Brain pericyte (primary cell): ENCODE measurements at regions not wholly inside any gene's neighbourhood (a gene's known extent, or its start where the extent isn't known, plus 50 kb on each side); places are given as distances from the start of the nearest gene placed in this dataset.
"Not testable (repeated sequence)": the region's sequence is repeated elsewhere in the genome, so short reads cannot be mapped to it uniquely, and the experiment has no call there.

Source experiments
- DNase-seq: peaks from one replicate; pipeline ENCODE4 v3.0.0-alpha.2; 2012; ENCODE audit warnings: low read depth, low spot score

- no peak for DNase-seq
Measured at GRCh38 chrX:1059576-1060561, 152.6 kb downstream of the CRLF2 start.

- not testable (repeated sequence) for DNase-seq
Measured at GRCh38 chrX:1053600-1053999, 158.8 kb downstream of the CRLF2 start.

DNA sequence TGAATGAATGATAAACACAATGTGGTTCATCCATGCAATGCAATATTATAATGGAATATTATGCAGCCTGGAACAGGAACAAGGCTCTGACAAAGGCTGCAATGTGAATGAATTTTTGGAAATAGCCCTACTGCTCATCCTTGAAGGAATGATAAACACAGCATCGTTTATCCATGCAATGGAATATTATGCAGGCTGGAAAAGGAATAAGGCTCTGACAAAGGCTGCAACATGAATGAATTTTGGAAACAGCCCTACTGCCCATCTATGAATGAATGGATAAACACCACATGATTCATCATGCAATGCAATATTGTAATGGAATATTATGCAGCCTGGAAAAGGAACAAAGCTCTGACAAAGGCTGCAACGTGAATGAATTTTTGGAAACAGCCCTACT lies 159.4 kb downstream of the CRLF2 start:
- no peak for DNase-seq

- no peak for DNase-seq
Measured at GRCh38 chrX:1052021-1052420, 160.4 kb downstream of the CRLF2 start.

DNA sequence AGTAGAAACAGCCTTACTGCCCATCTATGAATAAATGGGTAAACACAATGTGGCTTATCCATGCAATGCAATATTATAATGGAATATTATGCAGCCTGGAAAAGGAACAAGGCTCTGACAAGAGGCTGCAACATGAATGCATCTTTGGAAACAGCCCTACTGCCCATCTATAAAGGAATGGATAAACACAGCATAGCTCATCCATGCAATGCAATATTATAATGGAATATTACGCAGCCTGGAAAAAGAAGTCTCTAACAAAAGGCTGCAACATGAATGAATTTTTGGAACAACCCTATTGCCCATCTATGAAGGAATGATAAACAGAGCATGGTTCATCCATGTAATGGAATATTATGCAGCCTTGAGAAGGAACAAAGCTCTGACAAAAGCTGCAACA lies 161.0 kb downstream of the CRLF2 start:
- DNase-seq = no peak

DNA sequence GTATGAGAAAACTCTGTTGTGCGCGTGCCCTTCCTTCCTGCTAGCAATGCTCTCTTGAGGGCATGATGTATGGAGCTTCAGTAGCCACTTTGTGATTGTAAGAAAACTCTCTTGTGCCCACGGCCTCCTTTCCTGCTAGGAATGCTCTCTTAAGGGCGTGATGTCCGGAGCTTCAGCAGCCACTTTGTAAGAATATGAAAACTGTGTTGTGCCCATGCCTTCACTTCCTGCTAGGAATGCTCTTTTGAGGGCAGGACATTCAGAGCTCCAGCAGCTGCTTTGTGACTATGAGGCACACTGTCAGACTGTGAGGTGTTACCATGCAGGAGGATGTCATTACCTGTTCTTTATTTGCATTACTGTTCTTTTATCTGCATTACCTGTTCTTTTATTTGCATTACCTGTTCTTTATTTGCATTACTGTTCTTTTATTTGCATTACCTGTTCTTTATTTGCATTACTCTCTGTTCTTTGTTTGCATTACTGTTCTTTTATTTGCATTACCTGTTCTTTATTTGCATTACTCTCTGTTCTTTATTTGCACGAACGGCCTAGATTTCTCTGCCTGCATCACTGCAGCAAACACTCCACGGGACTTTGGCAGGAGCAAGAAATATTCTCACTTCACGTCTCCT lies 166.7 kb downstream of the CRLF2 start:
- no peak for DNase-seq

DNA sequence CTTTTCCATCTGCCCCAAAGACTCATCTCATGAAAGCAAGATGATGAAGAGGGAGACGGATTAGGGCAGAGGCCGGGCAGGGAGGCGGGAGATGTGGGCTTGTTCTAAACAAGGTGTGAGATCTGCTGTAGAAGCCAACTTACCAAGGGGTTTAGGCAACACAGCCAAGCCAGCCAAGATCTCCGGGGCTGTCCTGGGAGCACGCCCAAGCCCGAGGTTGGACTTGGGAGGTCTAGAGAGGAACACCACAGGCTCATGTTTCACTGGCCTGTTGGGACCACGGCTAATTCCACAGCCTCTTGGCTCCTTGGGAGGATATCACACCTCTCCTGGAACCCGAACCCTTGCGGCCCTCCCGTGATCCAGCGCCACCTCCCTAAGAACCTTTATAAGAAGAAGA lies 171.4 kb downstream of the CRLF2 start:
- DNase-seq = no peak

DNA sequence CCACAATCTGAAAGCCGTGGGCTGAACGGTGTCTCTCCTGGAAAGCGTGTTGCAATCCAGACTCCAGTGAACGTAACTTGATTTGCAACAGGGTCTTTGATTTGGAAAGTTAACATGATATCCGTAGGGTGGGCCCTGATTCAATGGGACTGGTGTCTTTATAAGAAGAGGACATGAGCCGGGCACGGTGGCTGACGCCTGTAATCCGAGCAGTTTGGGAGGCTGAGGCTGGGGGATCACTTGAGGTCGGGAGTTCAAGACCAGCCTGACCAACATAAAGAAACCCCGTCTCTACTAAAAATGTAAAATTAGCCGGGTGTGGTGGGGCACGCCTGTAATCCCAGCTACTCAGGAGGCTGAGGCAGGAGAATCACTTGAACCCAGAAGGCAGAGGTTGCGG lies 176.5 kb downstream of the CRLF2 start:
- DNase-seq = not testable (repeated sequence)

DNA sequence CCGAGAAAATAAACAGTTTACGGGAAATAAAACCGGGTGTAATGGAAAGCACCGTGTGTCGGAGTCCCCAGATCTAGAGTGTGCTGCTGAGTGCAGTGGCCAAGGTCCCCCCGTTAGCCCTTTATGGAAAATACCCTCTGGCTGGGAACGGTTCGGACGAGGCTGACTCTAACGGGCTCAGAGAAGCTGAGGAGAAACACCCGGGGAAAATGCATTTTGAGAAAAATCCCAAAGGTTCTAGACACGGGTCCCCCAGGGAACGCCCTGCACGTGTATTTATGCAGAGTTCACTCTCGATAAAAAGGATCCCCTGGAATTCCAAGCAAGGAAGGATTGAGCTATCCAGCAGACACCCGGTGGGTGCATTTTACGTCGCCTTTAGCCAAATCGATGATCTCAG lies 177.2 kb downstream of the CRLF2 start:
- DNase-seq = no peak

- no peak for DNase-seq
Measured at GRCh38 chrX:1034717-1035116, 177.7 kb downstream of the CRLF2 start.

DNA sequence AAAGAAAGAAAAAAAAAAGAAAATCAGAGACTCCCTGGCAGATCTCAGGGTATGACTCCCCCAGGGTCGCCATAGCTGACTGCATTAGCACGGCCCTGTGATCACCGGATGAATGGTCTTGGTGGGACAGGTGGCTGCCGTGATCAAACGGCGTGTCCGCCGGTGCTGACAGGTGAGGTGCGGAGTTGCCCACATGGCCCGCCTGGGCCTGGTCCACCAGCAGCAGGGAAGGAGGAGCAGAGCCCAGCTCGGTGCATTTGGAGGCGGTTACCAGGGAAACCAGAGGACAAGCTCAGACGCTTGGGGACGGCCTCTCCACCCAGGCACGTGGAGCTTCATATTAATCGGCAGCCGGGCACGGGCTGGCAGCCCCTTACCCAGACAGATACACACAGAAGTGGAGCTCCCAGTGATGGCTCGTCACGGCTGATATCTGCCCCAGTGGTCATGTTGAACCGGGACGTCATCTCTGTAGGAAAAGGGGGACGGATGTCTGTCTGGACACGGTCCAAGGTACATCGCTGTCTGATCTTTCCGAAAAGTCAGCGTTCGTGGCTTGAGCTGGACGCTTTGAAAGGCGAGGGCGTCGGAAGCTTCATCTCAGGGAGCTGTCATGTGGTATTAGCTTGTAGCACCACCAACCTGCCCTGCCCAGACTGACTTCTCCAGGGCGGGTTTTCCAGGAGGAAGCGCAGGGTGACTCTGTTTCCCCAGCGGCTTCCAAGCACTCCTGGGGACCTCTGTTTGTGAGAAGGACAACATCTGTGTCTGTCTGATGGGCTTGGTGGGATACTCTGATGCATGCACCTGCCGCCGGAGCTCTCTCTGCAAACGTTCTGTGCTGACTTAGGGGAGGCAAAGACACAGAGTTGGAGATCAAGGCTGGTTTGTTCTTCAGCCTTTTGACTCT lies 180.7 kb downstream of the CRLF2 start:
- no peak for DNase-seq

- DNase-seq = no peak
Measured at GRCh38 chrX:1029494-1029893, 183.0 kb downstream of the CRLF2 start.

DNA sequence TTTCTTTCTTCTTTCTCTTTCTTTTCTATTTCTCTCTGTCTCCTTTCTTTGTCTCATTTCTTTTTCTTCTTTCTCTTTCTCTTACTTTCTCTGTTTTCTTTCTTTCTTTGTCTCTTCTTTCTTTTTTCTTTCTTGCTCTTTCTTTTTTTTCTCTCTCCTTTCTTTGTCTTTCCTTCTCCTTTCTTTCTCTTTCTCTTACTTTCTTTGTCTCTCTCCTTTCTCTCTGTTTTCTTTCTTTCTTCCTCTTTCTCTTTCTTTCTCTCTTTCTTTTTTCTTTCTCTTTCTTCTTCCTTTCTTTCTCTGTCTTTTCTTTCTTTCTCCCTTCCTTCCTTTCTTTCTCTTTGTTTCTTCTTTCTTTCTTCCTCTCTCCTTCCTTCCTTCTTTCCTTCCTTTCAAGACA lies 184.8 kb downstream of the CRLF2 start:
- no peak for DNase-seq

- no peak for DNase-seq
Measured at GRCh38 chrX:1027133-1027532, 185.3 kb downstream of the CRLF2 start.

DNA sequence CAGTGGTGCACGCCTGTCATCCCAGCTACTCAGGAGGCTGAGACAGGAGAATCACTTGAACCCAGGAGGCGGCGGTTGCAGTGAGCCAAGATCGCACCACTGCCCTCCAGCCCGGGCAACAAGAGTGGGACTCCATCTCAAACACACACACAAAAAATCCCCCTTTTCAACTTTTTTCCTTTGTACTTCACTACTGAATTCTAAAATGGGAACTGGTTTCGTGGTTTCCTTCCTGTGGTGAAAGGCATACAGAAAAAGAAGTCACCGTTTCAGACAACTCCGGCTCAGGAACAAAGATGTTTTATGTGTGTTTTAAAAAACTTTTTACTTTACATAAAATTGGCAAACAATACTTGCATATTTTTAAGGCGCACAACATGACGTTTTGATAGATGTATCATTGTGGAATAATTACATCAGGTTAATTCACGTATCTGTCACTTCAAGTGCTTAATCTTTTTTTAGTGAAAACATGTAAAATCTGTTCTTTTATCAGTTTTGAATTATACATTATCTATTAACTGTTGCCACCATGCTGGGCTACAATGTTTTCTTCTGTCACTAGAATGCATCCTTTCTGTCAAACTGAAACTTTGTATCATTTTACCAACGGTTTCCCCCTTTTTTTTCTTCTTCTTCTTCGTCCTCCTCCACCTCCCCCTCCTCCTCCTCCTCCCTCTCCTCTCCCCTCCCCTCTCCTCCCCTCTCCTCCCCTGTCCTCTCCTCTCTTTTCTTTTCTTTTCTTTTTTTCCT lies 186.0 kb downstream of the CRLF2 start:
- DNase-seq = no peak

DNA sequence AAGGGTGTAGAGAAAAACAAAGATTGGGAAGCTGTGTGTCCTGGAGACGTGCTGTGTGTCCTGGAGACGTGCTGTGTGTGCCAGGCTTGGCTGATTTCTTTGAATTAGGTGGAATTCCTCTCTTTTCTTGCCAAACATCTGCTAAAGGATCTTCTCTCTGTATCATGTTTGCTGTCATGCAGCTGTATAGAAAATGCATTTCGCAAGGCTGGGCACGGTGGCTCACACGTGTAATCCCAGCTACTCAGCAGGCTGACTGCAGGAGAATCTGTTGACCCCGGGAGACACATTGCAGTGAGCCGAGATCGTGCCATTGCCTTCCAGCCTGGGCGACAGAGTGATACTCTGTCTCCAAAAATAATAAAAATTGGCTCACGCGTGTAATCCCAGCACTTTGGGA lies 187.0 kb downstream of the CRLF2 start:
- DNase-seq = no peak

- DNase-seq = no peak
Measured at GRCh38 chrX:1023676-1024075, 188.8 kb downstream of the CRLF2 start.

GRCh38 chrX:1021314-1021993 lies 191.0 kb downstream of the CRLF2 start:
- DNase-seq = not testable (repeated sequence)

GRCh38 chrX:1020634-1021166 lies 191.7 kb downstream of the CRLF2 start:
- DNase-seq = no peak

GRCh38 chrX:1016926-1017325 lies 195.5 kb downstream of the CRLF2 start:
- not testable (repeated sequence) for DNase-seq
